Fibroblast of skin of right biceps (primary cell): ENCODE measurements at regions not wholly inside any gene's neighbourhood (a gene's known extent, or its start where the extent isn't known, plus 50 kb on each side); places are given as distances from the start of the nearest gene placed in this dataset.
"Not testable (repeated sequence)": the region's sequence is repeated elsewhere in the genome, so short reads cannot be mapped to it uniquely, and the experiment has no call there.

Experiments
- DNase-seq: peaks from one replicate; pipeline ENCODE4 v3.0.0-alpha.2; 2013

GRCh38 chr13:21228738-21229137 is 52.3 kb downstream of the MRPL57 start:
- no peak for DNase-seq

DNA sequence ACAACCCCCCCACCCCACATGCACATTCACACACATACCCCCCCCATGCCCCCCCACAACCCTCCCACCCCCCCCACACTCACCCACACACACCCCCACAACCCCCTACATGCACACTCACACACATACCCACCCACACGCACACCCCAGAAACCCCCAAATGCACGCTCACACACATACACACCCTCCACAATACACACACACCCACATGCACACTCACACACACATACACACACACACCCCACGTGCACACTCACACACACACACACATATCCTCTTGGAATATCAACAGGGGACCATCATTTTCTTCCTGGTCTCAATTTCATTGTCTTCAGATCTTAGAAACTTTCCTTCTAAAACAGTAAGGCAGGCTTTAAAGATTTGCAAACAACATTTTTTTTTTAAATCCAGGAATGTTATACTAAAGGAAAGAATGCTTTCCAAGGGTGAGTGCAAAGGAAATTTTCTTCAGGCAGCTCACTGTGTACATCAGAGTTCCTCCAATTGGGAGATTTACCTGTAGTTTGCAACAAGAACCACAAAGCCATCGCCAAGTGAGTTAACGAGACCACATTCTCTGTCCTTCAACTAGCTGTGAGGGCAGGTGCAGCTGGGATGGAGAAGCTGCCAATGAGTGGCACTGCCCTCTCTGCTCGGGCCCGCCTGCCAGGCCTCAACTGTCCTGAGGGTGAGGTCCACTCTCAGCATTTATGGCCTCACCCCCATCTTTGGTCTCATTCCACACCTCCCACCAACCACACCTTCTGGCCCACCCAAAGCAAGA is 53.0 kb downstream of the MRPL57 start:
- DNase-seq: no peak

GRCh38 chr13:21230516-21230915 is 54.1 kb downstream of the MRPL57 start:
- no peak for DNase-seq

- peak; percentile 41 for DNase-seq
Measured at GRCh38 chr13:21231426-21231940, 55.0 kb downstream of the MRPL57 start.

GRCh38 chr13:21232196-21232595 is 55.7 kb downstream of the MRPL57 start:
- peak; percentile 22 for DNase-seq

GRCh38 chr13:21232599-21232998 is 56.1 kb downstream of the MRPL57 start:
- DNase-seq: no peak

DNA sequence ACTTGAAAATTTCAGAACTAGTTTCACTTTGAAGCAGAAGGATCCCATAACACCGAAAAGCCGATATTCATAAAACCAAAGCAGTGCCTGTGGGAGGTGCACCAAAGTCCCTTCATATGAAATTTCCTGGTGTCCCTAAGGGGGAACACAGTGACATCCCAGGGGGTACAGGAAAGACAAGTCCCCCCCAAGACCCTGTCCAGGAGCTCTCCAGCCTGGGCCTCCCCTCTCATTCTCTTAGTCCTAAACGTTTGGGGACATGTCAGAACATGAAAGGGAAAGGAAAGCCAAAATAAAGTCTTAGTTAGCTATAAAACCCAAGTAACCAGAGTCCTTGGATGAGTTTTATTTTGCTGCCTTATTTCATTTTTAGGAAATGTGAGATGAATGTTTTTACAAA is 56.6 kb downstream of the MRPL57 start:
- no peak for DNase-seq

DNA sequence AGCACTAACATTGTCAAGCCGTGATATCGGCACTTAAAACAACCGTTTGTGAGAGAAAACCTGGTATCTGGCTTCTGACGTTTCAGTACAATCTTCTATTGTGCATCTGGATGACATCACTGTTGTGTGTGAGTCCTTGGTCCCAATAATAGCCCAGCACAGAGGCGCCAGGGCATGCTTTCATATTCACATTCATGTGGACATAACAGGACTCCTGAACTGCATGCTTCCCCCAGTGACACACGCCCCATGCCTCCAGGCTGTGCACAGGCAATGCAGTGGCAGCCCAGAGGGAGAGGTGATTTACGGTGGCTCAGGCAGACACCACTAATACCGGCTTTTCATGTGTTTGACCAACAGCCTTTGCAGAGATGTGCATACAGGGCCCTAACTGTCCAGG is 58.1 kb downstream of the MRPL57 start:
- DNase-seq: peak; percentile 43

- no peak for DNase-seq
Measured at GRCh38 chr13:21235174-21235573, 58.7 kb downstream of the MRPL57 start.

DNA sequence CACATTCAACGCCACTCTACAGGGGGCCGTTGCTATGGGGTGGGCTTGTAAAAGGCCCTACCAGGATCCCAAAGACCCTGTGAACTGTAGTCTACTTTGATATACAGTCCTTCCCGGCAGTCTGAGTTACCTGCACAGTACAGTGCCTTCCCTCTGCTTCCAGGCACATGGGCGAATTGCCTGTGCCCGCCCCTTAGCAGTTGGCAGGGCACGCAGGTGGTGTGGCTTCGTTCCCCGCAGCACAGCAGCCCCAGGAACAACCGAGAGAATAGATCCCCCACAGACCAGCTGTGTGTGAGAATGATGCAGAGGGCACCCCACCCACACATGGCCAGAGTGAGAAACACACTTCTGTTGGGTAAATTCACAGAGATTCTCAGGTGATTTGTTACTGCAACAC is 60.6 kb downstream of the MRPL57 start:
- no peak for DNase-seq

- DNase-seq: no peak
Measured at GRCh38 chr13:21238267-21238666, 61.8 kb downstream of the MRPL57 start.

DNA sequence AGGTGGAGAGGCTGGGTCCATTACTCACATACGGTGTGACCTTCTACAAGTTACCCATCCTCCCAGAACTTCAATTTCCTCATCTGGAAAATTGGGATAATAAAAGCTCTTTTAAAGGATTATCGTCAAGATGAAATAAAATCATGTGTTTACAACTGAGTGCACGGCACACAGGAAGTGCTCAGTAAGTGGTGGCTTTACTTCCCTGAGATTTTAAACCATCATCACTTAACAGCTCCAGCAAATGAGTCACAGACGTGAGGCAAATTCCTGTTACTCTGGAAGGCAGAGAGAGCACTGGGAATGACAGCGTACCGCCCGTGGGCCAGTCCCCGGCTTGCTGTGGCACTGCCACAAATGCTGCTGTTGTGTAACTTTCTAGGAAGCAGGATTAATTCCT is 64.1 kb downstream of the MRPL57 start:
- DNase-seq: peak; percentile 83

DNA sequence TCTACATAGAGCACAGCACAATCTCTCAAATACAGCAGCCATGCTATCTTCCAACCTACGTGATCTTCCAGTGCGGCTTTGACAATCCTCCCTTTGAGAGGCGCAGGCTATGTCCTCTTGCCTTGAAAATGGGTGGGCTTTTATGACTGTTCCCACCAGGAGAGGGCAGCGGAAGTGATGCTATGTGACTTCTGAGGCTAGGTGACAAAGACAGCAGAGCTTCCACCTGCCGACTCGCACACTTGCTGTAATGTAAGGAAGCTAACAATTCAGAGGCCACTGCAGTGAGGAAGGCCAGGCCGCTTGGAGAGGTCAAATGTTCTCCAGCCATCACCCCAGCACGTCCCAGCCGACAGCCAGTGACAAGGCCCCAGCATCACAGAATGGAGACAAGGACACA is 65.8 kb downstream of the MRPL57 start:
- no peak for DNase-seq

DNA sequence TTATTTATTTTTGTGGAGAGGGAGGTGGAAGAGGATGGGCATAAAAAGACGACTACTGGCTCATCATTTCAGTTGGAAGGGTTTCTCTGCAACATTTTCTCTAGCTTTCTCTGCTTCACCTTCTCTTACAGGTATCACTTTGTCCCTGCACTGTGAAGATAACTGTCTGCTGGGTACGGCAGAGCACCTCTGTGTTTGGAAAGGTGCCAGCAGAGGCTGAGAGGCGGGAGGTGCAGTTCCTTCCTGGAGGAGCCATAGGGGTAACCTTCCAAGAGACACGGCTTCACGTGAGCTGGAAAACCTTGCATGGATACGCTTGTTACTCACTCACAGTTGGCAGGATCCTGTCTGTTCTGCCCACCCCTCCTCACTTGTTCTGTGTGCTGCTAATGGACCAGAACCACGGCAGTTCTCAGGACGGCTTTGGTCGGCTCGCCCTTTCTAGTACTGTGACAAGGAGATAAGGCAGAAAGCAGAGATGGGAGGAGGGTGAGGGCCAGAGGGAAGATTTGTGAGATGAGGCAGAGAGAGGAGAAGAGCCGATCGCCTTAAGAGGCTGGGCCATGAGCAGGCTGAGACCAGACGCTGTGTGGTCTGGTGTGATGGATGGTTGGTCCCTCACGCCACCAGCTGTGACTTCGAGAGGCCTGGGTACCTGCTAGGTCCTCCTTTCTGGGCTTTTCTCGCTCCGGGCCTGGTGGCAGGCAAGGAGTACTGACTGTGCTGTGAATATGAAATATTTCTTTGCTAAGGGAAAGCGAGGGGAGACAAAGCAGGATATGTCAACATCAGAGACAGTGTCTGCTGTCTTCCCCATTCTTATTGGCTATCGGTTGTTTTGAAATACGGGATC is 66.8 kb downstream of the MRPL57 start:
- DNase-seq: no peak

DNA sequence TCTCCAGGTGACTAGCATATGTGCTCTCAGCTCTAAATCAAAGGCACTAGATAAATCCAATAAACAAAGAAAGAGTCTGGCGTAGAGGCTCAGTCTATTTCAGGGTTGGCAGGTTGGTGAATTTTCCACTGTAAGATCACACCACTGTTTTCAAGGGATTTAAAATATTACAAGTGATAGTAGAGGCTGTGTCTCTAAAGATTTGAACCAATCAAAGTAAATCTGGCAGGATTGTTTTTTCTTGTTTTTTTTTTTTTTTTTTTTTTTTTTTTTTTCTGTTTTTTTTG is 67.4 kb downstream of the MRPL57 start:
- not testable (repeated sequence) for DNase-seq

- DNase-seq: no peak
Measured at GRCh38 chr13:21246761-21247452, 70.4 kb downstream of the MRPL57 start.

DNA sequence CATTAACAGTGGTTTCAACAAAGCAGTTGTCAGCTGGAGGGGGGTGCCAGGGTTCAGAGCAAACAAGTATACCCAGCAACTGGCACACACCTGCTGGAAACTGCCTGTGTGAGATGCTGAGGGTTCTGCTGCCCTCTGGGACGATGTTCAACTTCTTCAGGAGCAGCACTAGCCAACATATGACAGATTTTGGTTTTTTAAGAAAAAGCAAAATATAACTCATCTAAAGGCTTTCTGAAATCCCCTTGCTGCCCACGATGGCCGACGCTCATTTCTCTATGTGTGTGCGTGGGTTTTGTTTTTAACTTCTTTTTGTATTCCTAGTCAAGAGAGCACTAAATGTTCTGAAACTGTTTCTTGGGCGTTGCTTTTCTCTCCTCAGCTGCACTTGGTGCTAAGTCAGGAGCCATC is 79.9 kb downstream of the MRPL57 start:
- DNase-seq: no peak

DNA sequence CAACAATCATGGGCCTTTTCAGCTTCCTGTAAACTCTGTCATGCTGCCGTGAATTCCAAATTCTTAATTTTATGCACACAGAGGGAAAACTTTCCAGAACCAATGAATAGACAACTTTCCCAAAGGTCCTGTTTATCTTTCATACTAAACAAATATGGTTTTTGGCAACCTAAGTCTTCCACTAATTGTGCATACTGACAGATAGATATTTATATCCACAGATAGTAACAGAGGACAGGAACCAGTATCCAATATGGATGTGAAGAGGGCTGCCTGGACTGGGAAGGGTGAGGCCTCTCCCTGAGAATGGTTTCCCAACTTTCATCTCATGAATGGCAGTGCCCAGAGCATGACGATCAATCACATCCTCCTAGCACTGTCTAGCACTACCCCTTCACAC is 80.4 kb downstream of the MRPL57 start:
- no peak for DNase-seq

DNA sequence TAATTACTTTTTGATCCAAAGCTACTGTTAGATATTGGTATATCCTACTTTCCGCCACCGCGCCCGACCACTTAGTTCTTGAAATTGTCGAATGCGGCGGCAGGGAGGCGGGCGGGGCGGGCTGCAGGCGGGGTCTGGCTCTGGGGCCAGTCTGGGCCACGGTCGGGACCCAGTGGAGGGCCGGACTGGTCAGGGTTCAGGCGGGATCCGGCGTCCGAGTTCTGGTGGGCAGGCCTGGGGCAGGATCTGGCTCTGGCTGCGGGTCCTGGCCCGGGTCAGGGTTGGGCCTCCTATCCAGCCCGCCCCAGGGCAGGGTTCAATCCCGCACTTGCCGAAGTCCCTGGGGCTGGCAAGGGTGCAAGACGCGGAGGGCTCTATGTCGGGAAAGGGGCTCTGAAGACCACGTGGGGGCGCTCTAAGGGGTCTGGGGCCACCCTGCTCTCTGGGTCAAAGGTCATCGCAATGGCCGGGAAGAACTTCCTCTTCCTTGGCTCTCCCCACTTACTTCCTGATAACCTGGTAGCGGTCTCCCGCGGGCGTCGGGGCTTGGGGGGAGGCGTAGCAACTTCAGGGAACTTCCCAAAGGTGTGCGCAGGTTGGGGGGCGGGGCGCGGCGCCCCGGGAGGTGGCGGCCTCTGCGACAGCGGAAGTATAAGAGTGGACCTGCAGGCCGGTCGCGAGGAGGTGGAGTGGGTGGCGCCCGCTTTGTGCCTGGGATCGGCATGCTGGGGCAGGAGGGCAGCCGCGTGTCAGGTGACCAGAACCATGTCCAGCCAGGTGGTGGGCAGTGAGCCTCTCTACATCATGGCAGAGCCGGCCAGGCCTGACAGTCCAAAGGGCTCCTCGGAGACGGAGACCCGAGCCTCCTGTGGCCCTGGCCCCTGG is 83.4 kb downstream of the MRPL57 start:
- no peak for DNase-seq

GRCh38 chr13:21260561-21261290 is 84.3 kb downstream of the MRPL57 start:
- DNase-seq: not testable (repeated sequence)

GRCh38 chr13:21261487-21262216 is 85.2 kb downstream of the MRPL57 start:
- DNase-seq: not testable (repeated sequence)
